GM12878 (cell line): ENCODE measurements at regions not wholly inside any gene's neighbourhood (a gene's known extent, or its start where the extent isn't known, plus 50 kb on each side); places are given as distances from the start of the nearest gene placed in this dataset.

Experiments used
- CBFB ChIP-seq: IDR thresholded peaks from 2 replicates; pipeline ENCODE4 v1.6.1; 2016; ENCODE audit warnings: antibody characterized with exemption, low read depth
- E4F1 ChIP-seq: fragments of 450-650 bp; IDR thresholded peaks from 2 replicates; pipeline ENCODE4 v1.6.1; 2018; ENCODE audit warnings: borderline replicate concordance, mild to moderate bottlenecking; ENCODE audit not compliant: partially characterized antibody
- IKZF1 ChIP-seq: fragments of 450-650 bp; conservative IDR thresholded peaks from 2 replicates; pipeline ENCODE4 v1.6.1; 2017; ENCODE audit warnings: antibody characterized with exemption, mild to moderate bottlenecking
- IKZF2 ChIP-seq, 2 experiments: fragments of 450-650 bp; IDR thresholded peaks; 2 replicates each; pipeline ENCODE4 v1.6.1; 2017; ENCODE audit warnings: mild to moderate bottlenecking in 2 of 2, moderate library complexity in 2 of 2
- MYB ChIP-seq: fragments of 150-350 bp; IDR thresholded peaks from 2 replicates; pipeline ENCODE4 v1.6.1; 2014; ENCODE audit warnings: mild to moderate bottlenecking, low read depth, low read length, borderline replicate concordance
- NFIC ChIP-seq: IDR thresholded peaks from 2 replicates; pipeline ENCODE4 v1.6.1; 2012; ENCODE audit warnings: low read depth, mild to moderate bottlenecking, inconsistent platforms, low read length, moderate library complexity
- SMAD1 ChIP-seq: fragments of 450-650 bp; IDR thresholded peaks from 2 replicates; pipeline ENCODE4 v1.6.1; 2018; ENCODE audit warnings: mild to moderate bottlenecking, low read depth; ENCODE audit not compliant: partially characterized antibody
- ZNF217 ChIP-seq: fragments of 450-650 bp; IDR thresholded peaks from 2 replicates; pipeline ENCODE4 v1.6.1; 2017; ENCODE audit warnings: antibody characterized with exemption, mild to moderate bottlenecking
- TF ChIP-seq, protein P1 (sequence below): fragments of 450-650 bp; formaldehyde crosslinking; IDR thresholded peaks from 2 replicates; pipeline ENCODE4 v1.5.0; 2022; ENCODE audit warnings: mild to moderate bottlenecking, missing genetic modification characterization

DNA sequence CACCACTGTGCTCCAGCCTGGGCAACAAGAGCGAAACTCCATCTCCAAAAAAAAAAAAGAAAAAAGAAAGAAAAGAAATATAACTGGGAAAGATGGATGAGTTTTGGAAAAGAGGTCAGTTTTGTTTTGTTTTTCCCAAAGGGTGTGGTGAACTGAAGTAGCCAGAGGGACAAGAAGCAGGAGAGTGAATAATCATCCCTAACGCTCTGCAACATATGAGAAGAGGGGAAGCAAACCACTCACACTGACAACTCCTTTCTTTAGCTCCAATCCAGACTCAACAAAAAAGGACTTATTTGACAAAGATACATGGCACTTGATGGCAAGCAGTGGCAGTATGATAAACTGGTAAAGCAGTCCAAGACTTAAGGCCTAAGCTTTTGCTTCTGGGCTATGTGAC is 176.1 kb upstream of the HMHB1 start (continued):
- TF ChIP-seq E4F1 (no peak), NFIC (no peak), ZNF217 (no peak), IKZF1 (no peak), MYB (no peak), SMAD1 (no peak), CBFB (no peak), IKZF2 (IDR thresholded peaks at IDR 0.05) (no peak)
- TF ChIP-seq, protein P1, sequence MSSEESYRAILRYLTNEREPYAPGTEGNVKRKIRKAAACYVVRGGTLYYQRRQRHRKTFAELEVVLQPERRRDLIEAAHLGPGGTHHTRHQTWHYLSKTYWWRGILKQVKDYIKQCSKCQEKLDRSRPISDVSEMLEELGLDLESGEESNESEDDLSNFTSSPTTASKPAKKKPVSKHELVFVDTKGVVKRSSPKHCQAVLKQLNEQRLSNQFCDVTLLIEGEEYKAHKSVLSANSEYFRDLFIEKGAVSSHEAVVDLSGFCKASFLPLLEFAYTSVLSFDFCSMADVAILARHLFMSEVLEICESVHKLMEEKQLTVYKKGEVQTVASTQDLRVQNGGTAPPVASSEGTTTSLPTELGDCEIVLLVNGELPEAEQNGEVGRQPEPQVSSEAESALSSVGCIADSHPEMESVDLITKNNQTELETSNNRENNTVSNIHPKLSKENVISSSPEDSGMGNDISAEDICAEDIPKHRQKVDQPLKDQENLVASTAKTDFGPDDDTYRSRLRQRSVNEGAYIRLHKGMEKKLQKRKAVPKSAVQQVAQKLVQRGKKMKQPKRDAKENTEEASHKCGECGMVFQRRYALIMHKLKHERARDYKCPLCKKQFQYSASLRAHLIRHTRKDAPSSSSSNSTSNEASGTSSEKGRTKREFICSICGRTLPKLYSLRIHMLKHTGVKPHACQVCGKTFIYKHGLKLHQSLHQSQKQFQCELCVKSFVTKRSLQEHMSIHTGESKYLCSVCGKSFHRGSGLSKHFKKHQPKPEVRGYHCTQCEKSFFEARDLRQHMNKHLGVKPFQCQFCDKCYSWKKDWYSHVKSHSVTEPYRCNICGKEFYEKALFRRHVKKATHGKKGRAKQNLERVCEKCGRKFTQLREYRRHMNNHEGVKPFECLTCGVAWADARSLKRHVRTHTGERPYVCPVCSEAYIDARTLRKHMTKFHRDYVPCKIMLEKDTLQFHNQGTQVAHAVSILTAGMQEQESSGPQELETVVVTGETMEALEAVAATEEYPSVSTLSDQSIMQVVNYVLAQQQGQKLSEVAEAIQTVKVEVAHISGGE (CRISPR knock-in tag): no peak
